Prostate gland (tissue), 2 donors: ENCODE measurements at regions not wholly inside any gene's neighbourhood (a gene's known extent, or its start where the extent isn't known, plus 50 kb on each side); places are given as distances from the start of the nearest gene placed in this dataset.

Experiments used
- DNase-seq: peaks from one replicate; pipeline ENCODE4 v3.0.0-alpha.2; 2019; ENCODE audit warnings: low spot score
- H3K27ac ChIP-seq, 2 donors: fragments of 200-600 bp; sonication (generic); 2 replicates each; pipeline ENCODE4 v1.5.1; 2017 to 2019
- H3K27me3 ChIP-seq: fragments of 200-600 bp; sonication (generic); replicated peaks from 2 replicates; pipeline ENCODE4 v1.5.1; 2019; ENCODE audit not compliant: insufficient read depth
- H3K36me3 ChIP-seq, 2 donors: fragments of 200-600 bp; sonication (generic); 1 replicate in 1 of 2; 2 replicates in 1 of 2; pipeline versions ENCODE4 v1.5.1 to v1.8.1; 2017 to 2019
- H3K4me1 ChIP-seq: fragments of 200-600 bp; sonication (generic); replicated peaks from 2 replicates; pipeline ENCODE4 v1.5.1; 2019
- H3K4me3 ChIP-seq, 2 donors: fragments of 200-600 bp; sonication (generic); 2 replicates each; pipeline ENCODE4 v1.5.1; 2017 to 2019
- H3K9me3 ChIP-seq: fragments of 200-600 bp; sonication (generic); 2 replicates; pipeline ENCODE4 v1.5.1; 2017
- CTCF ChIP-seq, 4 experiments: fragments of 200-600 bp in 2 of 4; fragments of 450-650 bp in 2 of 4; sonication (generic) in 2 of 4; IDR thresholded peaks; 1 replicate in 3 of 4; 2 replicates in 1 of 4; pipeline ENCODE4 v1.5.1; 2016 to 2019; ENCODE audit warnings: antibody characterized with exemption in 4 of 4, mild to moderate bottlenecking in 2 of 4, moderate library complexity in 2 of 4
- POLR2A ChIP-seq: fragments of 450-650 bp; IDR thresholded peaks from one replicate; pipeline ENCODE4 v1.6.1; 2016; ENCODE audit warnings: antibody characterized with exemption, mild to moderate bottlenecking
- POLR2AphosphoS5 ChIP-seq: sonication (generic); formaldehyde crosslinking; IDR thresholded peaks from one replicate; pipeline ENCODE4 v1.6.1; 2017; ENCODE audit warnings: antibody characterized with exemption
- WGBS: methylation state at CpG from one replicate; pipeline ENCODE4 v1.1.5; 2018; 5-methylcytosine and 5-hydroxymethylcytosine counted together
- intact Hi-C: fragments of 100-400 bp; cut with DNase I; formaldehyde crosslinking; loops from one replicate; pipeline ENCODE4 v1.14.2; 2022

GRCh38 chr21:31446226-31446855 is 102.3 kb upstream of the TIAM1 start:
- H3K9me3 ChIP-seq, result no peaks in the 10 kb centered on the region
- intact Hi-C loops, result no loop called here
- H3K27ac ChIP-seq, result no peak overlapping the region
- no peaks in the 10 kb centered on the region for H3K27me3 ChIP-seq
- WGBS, result 83% methylated on average over 8 of the region's 8 CpGs
- TF ChIP-seq POLR2AphosphoS5, result no peak
- TF ChIP-seq CTCF (IDR thresholded peaks at IDR 0.05), result no peak
- no peak for TF ChIP-seq POLR2A
- no peak overlapping the region for H3K4me3 ChIP-seq
- no peaks in the 10 kb centered on the region for H3K4me1 ChIP-seq
- no peak for DNase-seq
- H3K36me3 ChIP-seq, result no peaks in the 10 kb centered on the region

- Histone ChIP-seq H3K27ac (no peak overlapping the region), H3K4me3 (no peak overlapping the region), H3K9me3 (no peaks in the 10 kb centered on the region), H3K27me3 (no peaks in the 10 kb centered on the region), H3K36me3 (no peaks in the 10 kb centered on the region), H3K4me1 (no peaks in the 10 kb centered on the region)
- TF ChIP-seq CTCF (IDR thresholded peaks at IDR 0.05), result no peak
- TF ChIP-seq POLR2A, result no peak
- no peak for TF ChIP-seq POLR2AphosphoS5
- intact Hi-C loops, result no loop called here
- WGBS, result 94% methylated on average over 4 of the region's 4 CpGs
- DNase-seq, result no peak
Measured at GRCh38 chr21:31445137-31445536, 101.1 kb upstream of the TIAM1 start.

- Histone ChIP-seq H3K27me3 (no peaks in the 10 kb centered on the region), H3K4me1 (no peaks in the 10 kb centered on the region), H3K9me3 (no peaks in the 10 kb centered on the region), H3K36me3 (no peaks in the 10 kb centered on the region), H3K4me3 (no peak overlapping the region), H3K27ac (no peak overlapping the region)
- no peak for DNase-seq
- intact Hi-C loops, result no loop called here
- TF ChIP-seq CTCF (IDR thresholded peaks at IDR 0.05) (no peak), POLR2AphosphoS5 (no peak), POLR2A (no peak)
- WGBS, result 67% methylated on average over 8 of the region's 8 CpGs
Measured at GRCh38 chr21:31443736-31444521, 99.9 kb upstream of the TIAM1 start.

GRCh38 chr21:31442339-31442738 is 98.3 kb upstream of the TIAM1 start:
- Histone ChIP-seq H3K4me1 (no peaks in the 10 kb centered on the region), H3K27me3 (no peaks in the 10 kb centered on the region), H3K36me3 (no peaks in the 10 kb centered on the region), H3K27ac (no peak overlapping the region), H3K9me3 (no peaks in the 10 kb centered on the region), H3K4me3 (no peak overlapping the region)
- intact Hi-C loops, result no loop called here
- 69% methylated on average over 6 of the region's 6 CpGs for WGBS
- DNase-seq, result no peak
- TF ChIP-seq POLR2AphosphoS5 (no peak), POLR2A (no peak)

GRCh38 chr21:31429506-31429905 is 85.4 kb upstream of the TIAM1 start:
- TF ChIP-seq POLR2A (no peak), POLR2AphosphoS5 (no peak), CTCF (IDR thresholded peaks at IDR 0.05) (no peak)
- H3K4me3 ChIP-seq, result no peak overlapping the region
- no peak for DNase-seq
- intact Hi-C loops, result no loop called here
- H3K27ac ChIP-seq, result no peak overlapping the region
- H3K36me3 ChIP-seq, result no peaks in the 10 kb centered on the region
- H3K4me1 ChIP-seq, result no peaks in the 10 kb centered on the region
- H3K27me3 ChIP-seq, result no peaks in the 10 kb centered on the region
- no peaks in the 10 kb centered on the region for H3K9me3 ChIP-seq
- 90% methylated on average over 9 of the region's 9 CpGs for WGBS
